Activated T-cell treated with anti-CD3 and anti-CD28 coated beads for 4 hours (primary cell): ENCODE measurements at regions not wholly inside any gene's neighbourhood (a gene's known extent, or its start where the extent isn't known, plus 50 kb on each side); places are given as distances from the start of the nearest gene placed in this dataset.
"Not testable (repeated sequence)": the region's sequence is repeated elsewhere in the genome, so short reads cannot be mapped to it uniquely, and the experiment has no call there.

Experiments used
- DNase-seq: peaks from one replicate; pipeline ENCODE4 v3.0.0-alpha.2; 2020

- no peak for DNase-seq
Observed at GRCh38 chr5:116859666-116860320, 285.2 kb upstream of the SEMA6A start.

GRCh38 chr5:116858705-116859333 is 284.2 kb upstream of the SEMA6A start:
- no peak for DNase-seq

- not testable (repeated sequence) for DNase-seq
Observed at GRCh38 chr5:116858020-116858419, 283.4 kb upstream of the SEMA6A start.

GRCh38 chr5:116856271-116856670 is 281.6 kb upstream of the SEMA6A start:
- DNase-seq: no peak

- no peak for DNase-seq
Observed at GRCh38 chr5:116853992-116854391, 279.4 kb upstream of the SEMA6A start.

GRCh38 chr5:116848954-116849581 is 274.4 kb upstream of the SEMA6A start:
- no peak for DNase-seq

GRCh38 chr5:116847960-116848359 is 273.3 kb upstream of the SEMA6A start:
- DNase-seq: no peak

- no peak for DNase-seq
Observed at GRCh38 chr5:116844015-116844414, 269.4 kb upstream of the SEMA6A start.

GRCh38 chr5:116842514-116842961 is 267.9 kb upstream of the SEMA6A start:
- DNase-seq: no peak

- DNase-seq: no peak
Observed at GRCh38 chr5:116841734-116842133, 267.1 kb upstream of the SEMA6A start.

GRCh38 chr5:116838011-116838536 is 263.5 kb upstream of the SEMA6A start:
- DNase-seq: no peak

GRCh38 chr5:116834796-116835515 is 260.3 kb upstream of the SEMA6A start:
- no peak for DNase-seq

GRCh38 chr5:116830079-116830478 is 255.5 kb upstream of the SEMA6A start:
- no peak for DNase-seq

- no peak for DNase-seq
Observed at GRCh38 chr5:116827078-116827477, 252.5 kb upstream of the SEMA6A start.

GRCh38 chr5:116825486-116825885 is 250.9 kb upstream of the SEMA6A start:
- no peak for DNase-seq

GRCh38 chr5:116824751-116825438 is 250.3 kb upstream of the SEMA6A start:
- no peak for DNase-seq

GRCh38 chr5:116814626-116815385 is 240.2 kb upstream of the SEMA6A start:
- DNase-seq: no peak

- no peak for DNase-seq
Observed at GRCh38 chr5:116813906-116814305, 239.3 kb upstream of the SEMA6A start.

GRCh38 chr5:116813356-116813755 is 238.7 kb upstream of the SEMA6A start:
- no peak for DNase-seq

- no peak for DNase-seq
Observed at GRCh38 chr5:116810951-116811350, 236.3 kb upstream of the SEMA6A start.

GRCh38 chr5:116806836-116807235 is 232.2 kb upstream of the SEMA6A start:
- no peak for DNase-seq

- DNase-seq: no peak
Observed at GRCh38 chr5:116799401-116799800, 224.8 kb upstream of the SEMA6A start.
